Adrenal gland (tissue), 9 donors: ENCODE measurements at regions not wholly inside any gene's neighbourhood (a gene's known extent, or its start where the extent isn't known, plus 50 kb on each side); places are given as distances from the start of the nearest gene placed in this dataset.

Source experiments
- DNase-seq, 7 donors: peaks; one replicate each; pipeline ENCODE4 v3.0.0-alpha.2; 2019 to 2020
- H3K27ac ChIP-seq, 5 donors: fragments of 200-600 bp; sonication (generic) in 4 of 5; 1 replicate in 3 of 5; 2 replicates in 2 of 5; pipeline versions ENCODE4 v1.5.1 to v1.8.0; 2016 to 2020; ENCODE audit warnings: mild to moderate bottlenecking in 1 of 5
- H3K27me3 ChIP-seq: fragments of 200-600 bp; 2 replicates; pipeline ENCODE4 v1.8.0; 2021
- H3K36me3 ChIP-seq, 2 donors: fragments of 200-600 bp; replicated peaks in 1 of 2; 1 replicate in 1 of 2; 2 replicates in 1 of 2; pipeline versions ENCODE4 v1.5.1 to v1.8.0; 2018 to 2022
- H3K4me1 ChIP-seq, 2 donors: fragments of 200-600 bp; replicated peaks in 1 of 2; 1 replicate in 1 of 2; 2 replicates in 1 of 2; pipeline versions ENCODE4 v1.5.1 to v1.8.0; 2018 to 2021
- H3K4me3 ChIP-seq, 4 donors: fragments of 200-600 bp; sonication (generic) in 3 of 4; one replicate each; pipeline ENCODE4 v1.5.1; 2016 to 2018
- H3K9me3 ChIP-seq, 3 donors: fragments of 200-600 bp; sonication (generic) in 1 of 3; replicated peaks in 1 of 3; 1 replicate in 2 of 3; 2 replicates in 1 of 3; pipeline versions ENCODE4 v1.5.1 to v1.8.0; 2016 to 2021
- CTCF ChIP-seq, 6 experiments: fragments of 450-650 bp in 4 of 6; fragments of 200-600 bp in 2 of 6; sonication (generic) in 1 of 6; IDR thresholded peaks; 1 replicate in 5 of 6; 2 replicates in 1 of 6; pipeline versions ENCODE4 v1.5.1 to v1.8.0; 2016 to 2021; ENCODE audit warnings: antibody characterized with exemption in 6 of 6, mild to moderate bottlenecking in 2 of 6, moderate library complexity in 1 of 6
- POLR2A ChIP-seq, 2 donors: fragments of 450-650 bp; IDR thresholded peaks; one replicate each; pipeline ENCODE4 v1.6.1; 2017; ENCODE audit warnings: antibody characterized with exemption in 2 of 2, mild to moderate bottlenecking in 2 of 2, moderate library complexity in 1 of 2
- WGBS, 4 donors: extraction: QIAGEN DNeasy Blood & Tissue Kit in 2 of 4; methylation state at CpG; one replicate each; pipeline versions ENCODE4 v1.1.5 to v1.1.7; 2013 to 2017; 5-methylcytosine and 5-hydroxymethylcytosine counted together
- intact Hi-C, 2 donors: fragments of 100-400 bp; cut with DNase I; formaldehyde crosslinking; loops; one replicate each; pipeline versions ENCODE4 v1.14.1 to v1.15.0; 2022 to 2023
- donor health status: healthy with polysubstance abuse.
- donor health status: Bipolar disorder and iron deficiency.
- donor health status: DM: yes; HTN: yes; CAD: no.
- donor health status: DM: no; HTN: no; CAD: no.
- donor health status: DM: no; HTN: no; CAD: no.

GRCh38 chr15:66893294-66893693 lies 172.1 kb upstream of the SMAD3 start:
- no peaks in the 10 kb centered on the region for H3K9me3 ChIP-seq
- 79 to 88% (median 88%) methylated on average over 4 of the region's 4 CpGs for WGBS, 4 donors
- no peaks in the 10 kb centered on the region for H3K36me3 ChIP-seq
- intact Hi-C loops, result no loop called here
- H3K27me3 ChIP-seq, result no peaks in the 10 kb centered on the region
- no peaks in the 10 kb centered on the region for H3K4me1 ChIP-seq
- H3K4me3 ChIP-seq, result no peak overlapping the region
- no peak for TF ChIP-seq CTCF (IDR thresholded peaks at IDR 0.05)
- no peak for DNase-seq
- H3K27ac ChIP-seq, result no peak overlapping the region

GRCh38 chr15:66894363-66894762 lies 171.0 kb upstream of the SMAD3 start:
- Histone ChIP-seq H3K4me3 (no peak overlapping the region), H3K9me3 (no peaks in the 10 kb centered on the region), H3K36me3 (no peaks in the 10 kb centered on the region), H3K27me3 (no peaks in the 10 kb centered on the region), H3K4me1 (no peaks in the 10 kb centered on the region), H3K27ac (no peak overlapping the region)
- TF ChIP-seq CTCF (IDR thresholded peaks at IDR 0.05), result no peak
- TF ChIP-seq POLR2A (IDR thresholded peaks at IDR 0.05), result no peak
- peak in 1 of 7 donors; percentile 4 for DNase-seq
- 86 to 95% (median 93%) methylated on average over 5 of the region's 5 CpGs for WGBS, 4 donors
- intact Hi-C loops, result no loop called here

GRCh38 chr15:66894986-66895780 lies 170.2 kb upstream of the SMAD3 start:
- peak in 2 of 7 donors; percentile 1 to 15 for DNase-seq
- Histone ChIP-seq H3K27ac (no peak overlapping the region), H3K36me3 (no peaks in the 10 kb centered on the region), H3K4me3 (no peak overlapping the region), H3K27me3 (no peaks in the 10 kb centered on the region), H3K9me3 (no peaks in the 10 kb centered on the region), H3K4me1 (no peaks in the 10 kb centered on the region)
- intact Hi-C loops, result no loop called here
- TF ChIP-seq CTCF (IDR thresholded peaks at IDR 0.05) (no peak), POLR2A (IDR thresholded peaks at IDR 0.05) (no peak)
- whole genome bisulfite sequencing, 4 donors, result 67 to 93% (median 72%) methylated on average over 4 of the region's 4 CpGs

GRCh38 chr15:66895794-66896453 lies 169.5 kb upstream of the SMAD3 start:
- WGBS, 4 donors, result 86 to 94% (median 91%) methylated on average over 8 to 9 of the region's 9 CpGs
- intact Hi-C loops, result no loop called here
- H3K4me3 ChIP-seq, result no peak overlapping the region
- no peaks in the 10 kb centered on the region for H3K36me3 ChIP-seq
- H3K27ac ChIP-seq, result no peak overlapping the region
- no peaks in the 10 kb centered on the region for H3K4me1 ChIP-seq
- peak in 2 of 7 donors; percentile 8 to 20 for DNase-seq
- H3K27me3 ChIP-seq, result no peaks in the 10 kb centered on the region
- no peak for TF ChIP-seq POLR2A (IDR thresholded peaks at IDR 0.05)
- no peak for TF ChIP-seq CTCF (IDR thresholded peaks at IDR 0.05)
- no peaks in the 10 kb centered on the region for H3K9me3 ChIP-seq
